Coronary artery (tissue), 2 donors: ENCODE measurements at regions not wholly inside any gene's neighbourhood (a gene's known extent, or its start where the extent isn't known, plus 50 kb on each side); places are given as distances from the start of the nearest gene placed in this dataset.
"Not testable (repeated sequence)": the region's sequence is repeated elsewhere in the genome, so short reads cannot be mapped to it uniquely, and the experiment has no call there.

ENCODE experiments used
- DNase-seq: peaks from one replicate; pipeline ENCODE4 v3.0.0-alpha.2; 2017; ENCODE audit warnings: low spot score
- H3K27ac ChIP-seq, 2 donors: fragments of 200-600 bp; sonication (generic); one replicate each; pipeline ENCODE4 v1.5.1; 2016 to 2019
- H3K4me3 ChIP-seq: fragments of 200-600 bp; sonication (generic); 2 replicates; pipeline ENCODE4 v1.5.1; 2016; ENCODE audit warnings: mild to moderate bottlenecking, moderate library complexity
- CTCF ChIP-seq: fragments of 200-600 bp; sonication (generic); IDR thresholded peaks from one replicate; pipeline ENCODE4 v1.5.1; 2019; ENCODE audit warnings: antibody characterized with exemption

GRCh38 chr16:60091071-60091470 is 1357.0 kb upstream of the GOT2 start:
- no peak overlapping the region for H3K27ac ChIP-seq
- TF ChIP-seq CTCF: no peak
- no peak overlapping the region for H3K4me3 ChIP-seq
- DNase-seq: no peak

GRCh38 chr16:60087530-60087929 is 1353.4 kb upstream of the GOT2 start:
- Histone ChIP-seq H3K4me3 (no peak overlapping the region), H3K27ac (no peak overlapping the region)
- no peak for TF ChIP-seq CTCF
- no peak for DNase-seq

- H3K27ac ChIP-seq, DNase-seq, H3K4me3 ChIP-seq: not testable (repeated sequence)
Measured at GRCh38 chr16:60078819-60079218, 1344.7 kb upstream of the GOT2 start.

GRCh38 chr16:60077861-60078260 is 1343.7 kb upstream of the GOT2 start:
- Histone ChIP-seq H3K4me3 (no peak overlapping the region), H3K27ac (no peak overlapping the region)
- no peak for DNase-seq
- TF ChIP-seq CTCF: no peak

GRCh38 chr16:60074378-60074777 is 1340.3 kb upstream of the GOT2 start:
- no peak overlapping the region for H3K4me3 ChIP-seq
- H3K27ac ChIP-seq: no peak overlapping the region
- no peak for DNase-seq
- no peak for TF ChIP-seq CTCF

GRCh38 chr16:60073376-60073775 is 1339.3 kb upstream of the GOT2 start:
- TF ChIP-seq CTCF: no peak
- H3K27ac ChIP-seq: no peak overlapping the region
- H3K4me3 ChIP-seq: no peak overlapping the region
- DNase-seq: no peak

GRCh38 chr16:60064026-60064425 is 1329.9 kb upstream of the GOT2 start:
- no peak for TF ChIP-seq CTCF

GRCh38 chr16:60061396-60061795 is 1327.3 kb upstream of the GOT2 start:
- DNase-seq: no peak
- H3K27ac ChIP-seq: no peak overlapping the region
- no peak for TF ChIP-seq CTCF
- no peak overlapping the region for H3K4me3 ChIP-seq

More at GRCh38 chr16:60064026-60064425, 1329.9 kb upstream of the GOT2 start:
- Histone ChIP-seq H3K4me3 (no peak overlapping the region), H3K27ac (no peak overlapping the region)
- DNase-seq: no peak
